HAP-1 (cell line): ENCODE measurements at regions not wholly inside any gene's neighbourhood (a gene's known extent, or its start where the extent isn't known, plus 50 kb on each side); places are given as distances from the start of the nearest gene placed in this dataset.
"Not testable (repeated sequence)": the region's sequence is repeated elsewhere in the genome, so short reads cannot be mapped to it uniquely, and the experiment has no call there.

Source experiments
- DNase-seq, 2 experiments: peaks; one replicate each; pipeline ENCODE4 v3.0.0-alpha.2; 2016 to 2020; ENCODE audit warnings: low spot score in 2 of 2
- H3K27me3 ChIP-seq: fragments of 250-450 bp; sonication (Bioruptor Pico); 2 replicates; pipeline ENCODE4 v1.5.1; 2020; ENCODE audit warnings: low read depth, mild to moderate bottlenecking, moderate library complexity
- H3K36me3 ChIP-seq: fragments of 250-450 bp; sonication (Bioruptor Pico); replicated peaks from 2 replicates; pipeline ENCODE4 v1.5.1; 2020; ENCODE audit warnings: mild to moderate bottlenecking
- H3K4me1 ChIP-seq: fragments of 250-450 bp; sonication (Bioruptor Pico); 2 replicates; pipeline ENCODE4 v1.5.1; 2020; ENCODE audit warnings: mild to moderate bottlenecking
- H3K4me3 ChIP-seq: fragments of 250-450 bp; sonication (Bioruptor Pico); 2 replicates; pipeline ENCODE4 v1.5.1; 2020; ENCODE audit warnings: mild to moderate bottlenecking, moderate library complexity
- H3K9me3 ChIP-seq: fragments of 250-450 bp; sonication (Bioruptor Pico); 2 replicates; pipeline ENCODE4 v1.5.1; 2020; ENCODE audit warnings: mild to moderate bottlenecking, moderate library complexity
- in situ Hi-C: fragments of 300-500 bp; cut with MboI; formaldehyde crosslinking; loops from 3 replicates; pipeline ENCODE4 v1.14.3; 2020; ENCODE audit warnings: low sequenced_read_pairs, inconsistent platforms, mixed read lengths

DNA sequence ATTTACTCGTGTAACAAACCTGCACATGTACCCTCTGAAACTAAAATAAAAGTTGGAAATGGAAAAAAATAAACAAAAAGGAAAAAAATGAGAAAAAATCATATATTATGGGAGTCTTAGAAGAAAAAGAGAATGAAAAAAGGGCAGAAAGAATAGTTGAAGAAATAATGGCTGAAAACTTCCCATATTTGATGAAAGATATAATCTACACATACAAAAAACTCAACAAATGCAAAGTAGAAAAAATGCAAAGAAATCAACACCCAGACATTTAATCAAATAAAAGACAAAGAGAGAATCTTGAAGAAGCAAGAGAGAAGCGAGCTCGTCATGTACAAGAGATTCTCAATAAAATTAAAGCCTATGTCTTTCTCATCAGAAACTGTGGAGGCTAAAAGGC, 73.8 kb downstream of the SLC25A46 start:
- Histone ChIP-seq H3K36me3 (no peaks in the 10 kb centered on the region), H3K4me1 (no peaks in the 10 kb centered on the region), H3K9me3 (no peaks in the 10 kb centered on the region), H3K4me3 (no peak overlapping the region), H3K27me3 (no peaks in the 10 kb centered on the region)
- in situ Hi-C loops, result no loop called here
- no peak for DNase-seq

DNA sequence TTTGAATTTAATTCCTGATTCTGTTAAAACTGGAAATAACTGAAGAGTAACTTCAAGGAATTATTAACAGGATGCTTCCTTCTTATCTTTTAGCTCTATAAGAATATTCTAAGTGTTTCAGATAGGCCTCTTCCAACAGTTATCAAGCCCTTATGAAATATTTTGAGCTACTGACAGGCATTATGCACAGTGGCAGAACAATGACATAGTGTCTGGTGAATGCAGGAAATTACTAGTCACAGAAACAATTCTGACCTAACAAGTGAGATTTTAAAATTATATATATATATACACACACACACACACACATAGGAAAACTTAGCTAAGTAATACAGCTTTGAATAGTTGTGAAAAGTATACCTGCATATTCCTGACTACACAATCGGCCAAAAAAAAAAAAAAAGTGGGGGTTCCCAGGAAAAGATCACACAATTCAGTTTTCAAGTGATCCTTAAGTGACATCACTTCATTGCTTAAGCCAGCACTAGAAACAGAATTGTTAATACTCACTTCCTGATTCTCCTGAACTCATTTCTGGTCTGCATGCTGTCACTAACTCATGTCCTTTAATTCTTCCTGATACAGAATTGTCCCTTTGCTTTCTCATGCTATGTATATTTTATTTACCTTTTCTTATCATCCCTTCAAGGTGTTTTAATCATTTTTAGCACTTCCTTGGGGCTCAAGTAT, 77.3 kb downstream of the SLC25A46 start:
- Histone ChIP-seq H3K4me3 (no peak overlapping the region), H3K4me1 (no peaks in the 10 kb centered on the region), H3K9me3 (no peaks in the 10 kb centered on the region), H3K27me3 (no peaks in the 10 kb centered on the region), H3K36me3 (no peaks in the 10 kb centered on the region)
- DNase-seq, result no peak
- in situ Hi-C loops, result no loop called here

DNA sequence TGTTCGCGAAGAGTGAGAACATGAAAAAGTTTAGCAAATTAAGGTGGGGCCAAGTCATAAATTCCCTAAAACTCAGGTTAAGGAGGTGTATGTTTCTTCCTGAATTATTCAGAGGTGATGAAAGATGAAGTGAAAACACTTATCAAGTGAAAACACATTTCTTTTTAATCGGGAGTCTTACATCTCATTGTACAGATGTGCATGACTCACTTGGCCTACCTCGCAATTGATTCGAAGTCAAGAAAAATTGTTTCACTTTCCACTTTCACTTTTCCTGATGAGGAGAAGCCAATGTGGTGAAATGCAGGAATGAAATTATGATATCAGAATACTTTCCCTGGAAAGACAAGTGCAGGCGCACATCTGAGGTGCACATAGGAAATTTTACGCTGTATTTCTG, 78.7 kb downstream of the SLC25A46 start:
- Histone ChIP-seq H3K4me3 (no peak overlapping the region), H3K9me3 (no peaks in the 10 kb centered on the region), H3K36me3 (no peaks in the 10 kb centered on the region), H3K4me1 (no peaks in the 10 kb centered on the region), H3K27me3 (no peaks in the 10 kb centered on the region)
- in situ Hi-C loops, result no loop called here
- no peak for DNase-seq

GRCh38 chr5:110823571-110823970, 84.8 kb downstream of the SLC25A46 start:
- in situ Hi-C loops, result no loop called here
- H3K36me3 ChIP-seq, result no peaks in the 10 kb centered on the region
- peaks cover 2% of the 10 kb centered on the region; the same call in 1 of the 2 replicates for H3K9me3 ChIP-seq

DNA sequence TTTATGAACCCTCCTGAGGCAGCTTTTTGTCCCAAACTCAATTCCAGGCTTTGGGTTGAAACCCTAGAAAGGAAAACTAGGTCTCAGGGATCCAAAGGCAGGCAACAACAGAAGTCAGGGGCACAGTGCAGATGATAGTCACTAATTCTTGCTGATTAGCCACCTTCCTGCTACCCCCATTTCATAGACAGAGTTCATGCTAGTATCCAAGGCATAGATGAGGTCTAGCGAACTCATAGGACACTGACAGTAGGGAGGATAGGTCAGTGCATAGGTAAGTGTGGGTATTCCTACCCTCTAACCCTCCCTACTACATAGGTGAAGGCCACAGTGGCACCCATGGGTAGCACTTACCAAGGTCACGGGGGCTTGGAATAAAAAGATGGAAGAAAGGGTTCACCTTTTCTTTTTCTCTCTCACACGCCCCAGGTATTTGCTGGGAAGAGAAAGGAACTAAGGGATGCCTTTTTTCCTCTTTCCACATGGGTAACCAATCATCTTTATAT, 86.2 kb downstream of the SLC25A46 start:
- in situ Hi-C loops, result no loop called here
- Histone ChIP-seq H3K27me3 (no peaks in the 10 kb centered on the region), H3K9me3 (peaks cover 2% of the 10 kb centered on the region; the same call in 1 of the 2 replicates), H3K4me3 (no peak overlapping the region), H3K4me1 (no peaks in the 10 kb centered on the region), H3K36me3 (no peaks in the 10 kb centered on the region)
- no peak for DNase-seq

More at GRCh38 chr5:110823571-110823970, 84.8 kb downstream of the SLC25A46 start:
- no peaks in the 10 kb centered on the region for H3K27me3 ChIP-seq
- DNase-seq, result no peak
- no peaks in the 10 kb centered on the region for H3K4me1 ChIP-seq
- no peak overlapping the region for H3K4me3 ChIP-seq

- H3K27me3 ChIP-seq, result no peaks in the 10 kb centered on the region
- in situ Hi-C loops, result no loop called here
- no peak for DNase-seq
Measured at GRCh38 chr5:110832683-110833082, 93.9 kb downstream of the SLC25A46 start.

GRCh38 chr5:110834933-110835332, 96.1 kb downstream of the SLC25A46 start:
- H3K4me3 ChIP-seq, in situ Hi-C loops, H3K4me1 ChIP-seq, H3K36me3 ChIP-seq, H3K27me3 ChIP-seq, DNase-seq, H3K9me3 ChIP-seq: not testable (repeated sequence)

More at GRCh38 chr5:110832683-110833082, 93.9 kb downstream of the SLC25A46 start:
- H3K4me1 ChIP-seq, result no peaks in the 10 kb centered on the region
- no peaks in the 10 kb centered on the region for H3K9me3 ChIP-seq
- H3K4me3 ChIP-seq, result no peak overlapping the region
- no peaks in the 10 kb centered on the region for H3K36me3 ChIP-seq

DNA sequence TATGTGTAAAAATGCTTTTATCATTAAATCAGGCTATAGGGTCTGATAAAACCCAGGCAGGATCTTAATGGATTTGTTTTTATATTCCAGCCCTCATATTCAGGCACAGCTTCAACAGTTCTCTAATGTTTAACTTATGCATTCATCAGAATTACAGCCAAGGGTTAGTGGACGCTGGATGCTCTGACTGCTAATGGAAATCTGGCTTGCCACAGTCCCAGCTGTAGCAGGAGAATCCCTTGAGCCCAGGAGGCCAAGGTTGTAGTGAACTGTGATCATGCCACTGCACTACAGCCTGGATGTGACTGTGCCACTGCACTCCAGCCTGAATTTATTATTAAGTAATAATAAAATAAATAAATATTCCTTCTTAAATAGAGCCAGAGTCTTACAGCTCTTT, 98.0 kb downstream of the SLC25A46 start:
- DNase-seq, result no peak
- no peaks in the 10 kb centered on the region for H3K27me3 ChIP-seq
- no peaks in the 10 kb centered on the region for H3K36me3 ChIP-seq
- no peaks in the 10 kb centered on the region for H3K9me3 ChIP-seq
- no peak overlapping the region for H3K4me3 ChIP-seq
- in situ Hi-C loops, result no loop called here
- no peaks in the 10 kb centered on the region for H3K4me1 ChIP-seq

GRCh38 chr5:110838357-110838756, 99.5 kb downstream of the SLC25A46 start:
- H3K4me3 ChIP-seq, in situ Hi-C loops, H3K4me1 ChIP-seq, H3K9me3 ChIP-seq, DNase-seq, H3K36me3 ChIP-seq, H3K27me3 ChIP-seq: not testable (repeated sequence)

DNA sequence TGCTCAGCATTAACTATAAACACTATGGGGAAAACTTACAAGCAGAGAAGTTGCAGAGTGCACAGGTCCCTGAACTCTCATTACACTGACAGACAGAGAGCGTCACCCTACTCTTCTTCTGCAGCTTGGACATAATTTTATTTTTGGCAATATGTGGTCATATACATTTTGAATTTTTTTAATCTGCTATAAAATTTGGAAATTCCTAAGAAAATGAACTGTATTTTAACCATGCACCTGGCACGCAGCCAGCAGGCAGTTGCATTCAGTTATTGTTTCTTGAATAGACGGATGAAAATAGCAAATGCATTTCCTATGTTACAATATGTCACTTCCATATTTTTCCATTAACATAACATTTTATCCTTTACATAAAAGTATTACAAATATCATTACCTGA, 100.2 kb downstream of the SLC25A46 start:
- H3K9me3 ChIP-seq, result no peaks in the 10 kb centered on the region
- H3K27me3 ChIP-seq, result no peaks in the 10 kb centered on the region
- in situ Hi-C loops, result no loop called here
- DNase-seq, result no peak
- H3K4me1 ChIP-seq, result peaks cover 2% of the 10 kb centered on the region; the same call in 1 of the 2 replicates
- no peak overlapping the region for H3K4me3 ChIP-seq
- H3K36me3 ChIP-seq, result no peaks in the 10 kb centered on the region

GRCh38 chr5:110840347-110840960, 101.6 kb downstream of the SLC25A46 start:
- Histone ChIP-seq H3K36me3 (no peaks in the 10 kb centered on the region), H3K4me1 (peaks cover 5% of the 10 kb centered on the region; the same call in 1 of the 2 replicates), H3K9me3 (no peaks in the 10 kb centered on the region), H3K27me3 (no peaks in the 10 kb centered on the region), H3K4me3 (no peak overlapping the region)
- no peak for DNase-seq
- in situ Hi-C loops, result no loop called here

GRCh38 chr5:110841137-110841536, 102.3 kb downstream of the SLC25A46 start:
- H3K36me3 ChIP-seq, result no peaks in the 10 kb centered on the region
- peaks cover 5% of the 10 kb centered on the region; the same call in 1 of the 2 replicates for H3K4me1 ChIP-seq
- in situ Hi-C loops, result no loop called here
- H3K27me3 ChIP-seq, result no peaks in the 10 kb centered on the region
- no peaks in the 10 kb centered on the region for H3K9me3 ChIP-seq
- no peak overlapping the region for H3K4me3 ChIP-seq
- no peak for DNase-seq

- H3K36me3 ChIP-seq, result no peaks in the 10 kb centered on the region
- DNase-seq, result no peak
- in situ Hi-C loops, result no loop called here
- H3K4me1 ChIP-seq, result peaks cover 5% of the 10 kb centered on the region; the same call in 1 of the 2 replicates
- no peak overlapping the region for H3K4me3 ChIP-seq
- no peaks in the 10 kb centered on the region for H3K27me3 ChIP-seq
- no peaks in the 10 kb centered on the region for H3K9me3 ChIP-seq
Measured at GRCh38 chr5:110842948-110843347, 104.1 kb downstream of the SLC25A46 start.

- DNase-seq, result no peak
- no peaks in the 10 kb centered on the region for H3K27me3 ChIP-seq
- H3K4me3 ChIP-seq, result no peak overlapping the region
- no peaks in the 10 kb centered on the region for H3K9me3 ChIP-seq
- no peaks in the 10 kb centered on the region for H3K36me3 ChIP-seq
- in situ Hi-C loops, result no loop called here
- H3K4me1 ChIP-seq, result peaks cover 5% of the 10 kb centered on the region; the same call in 1 of the 2 replicates
Measured at GRCh38 chr5:110844251-110844650, 105.4 kb downstream of the SLC25A46 start.
